HL-60 (cell line): ENCODE measurements at regions not wholly inside any gene's neighbourhood (a gene's known extent, or its start where the extent isn't known, plus 50 kb on each side); places are given as distances from the start of the nearest gene placed in this dataset.

ENCODE experiments used
- CTCF ChIP-seq: IDR thresholded peaks from one replicate; pipeline ENCODE4 v1.5.1; 2011; ENCODE audit warnings: low read length, control low read depth, inconsistent platforms; ENCODE audit not compliant: insufficient read depth
- GABPA ChIP-seq: IDR thresholded peaks from 2 replicates; pipeline ENCODE4 v1.6.1; 2012; ENCODE audit warnings: low read depth
- POLR2AphosphoS5 ChIP-seq: IDR thresholded peaks from 2 replicates; pipeline ENCODE4 v1.6.1; 2012; ENCODE audit warnings: low read depth
- REST ChIP-seq: IDR thresholded peaks from 2 replicates; pipeline ENCODE4 v1.6.1; 2012; ENCODE audit warnings: low read depth; ENCODE audit not compliant: insufficient replicate concordance
- SPI1 ChIP-seq: IDR thresholded peaks from 2 replicates; pipeline ENCODE4 v1.6.1; 2012; ENCODE audit warnings: low read depth, mild to moderate bottlenecking, borderline replicate concordance

GRCh38 chr17:72470734-72471133, 349.9 kb downstream of the SOX9 start:
- TF ChIP-seq CTCF = no peak
- no peak for TF ChIP-seq GABPA
- no peak for TF ChIP-seq POLR2AphosphoS5
- no peak for TF ChIP-seq REST
- no peak for TF ChIP-seq SPI1
